NAMALWA (cell line): ENCODE measurements at regions not wholly inside any gene's neighbourhood (a gene's known extent, or its start where the extent isn't known, plus 50 kb on each side); places are given as distances from the start of the nearest gene placed in this dataset.
"Not testable (repeated sequence)": the region's sequence is repeated elsewhere in the genome, so short reads cannot be mapped to it uniquely, and the experiment has no call there.

Experiments
- DNase-seq: peaks from one replicate; pipeline ENCODE4 v3.0.0-alpha.2; 2015; ENCODE audit warnings: low spot score

DNA sequence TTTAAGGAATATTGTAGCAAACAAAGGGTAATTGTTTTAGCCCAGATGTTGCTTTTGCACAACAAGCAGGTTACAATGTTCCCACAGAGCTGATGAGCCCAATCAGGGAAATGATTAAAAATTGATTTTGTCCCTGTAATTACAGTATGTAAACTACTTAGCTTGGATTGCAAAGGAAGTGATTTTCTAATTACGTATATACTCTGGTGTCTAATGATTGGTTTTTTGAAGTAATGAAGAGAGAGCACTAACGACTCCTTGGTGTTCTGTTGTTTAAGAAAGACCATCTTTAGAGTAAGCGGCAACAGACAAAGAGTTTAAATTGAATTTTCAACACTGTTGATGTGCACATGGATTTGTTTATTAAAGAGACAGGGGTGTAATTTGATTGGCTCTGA lies 95.3 kb upstream of the ZNF536 start:
- no peak for DNase-seq

DNA sequence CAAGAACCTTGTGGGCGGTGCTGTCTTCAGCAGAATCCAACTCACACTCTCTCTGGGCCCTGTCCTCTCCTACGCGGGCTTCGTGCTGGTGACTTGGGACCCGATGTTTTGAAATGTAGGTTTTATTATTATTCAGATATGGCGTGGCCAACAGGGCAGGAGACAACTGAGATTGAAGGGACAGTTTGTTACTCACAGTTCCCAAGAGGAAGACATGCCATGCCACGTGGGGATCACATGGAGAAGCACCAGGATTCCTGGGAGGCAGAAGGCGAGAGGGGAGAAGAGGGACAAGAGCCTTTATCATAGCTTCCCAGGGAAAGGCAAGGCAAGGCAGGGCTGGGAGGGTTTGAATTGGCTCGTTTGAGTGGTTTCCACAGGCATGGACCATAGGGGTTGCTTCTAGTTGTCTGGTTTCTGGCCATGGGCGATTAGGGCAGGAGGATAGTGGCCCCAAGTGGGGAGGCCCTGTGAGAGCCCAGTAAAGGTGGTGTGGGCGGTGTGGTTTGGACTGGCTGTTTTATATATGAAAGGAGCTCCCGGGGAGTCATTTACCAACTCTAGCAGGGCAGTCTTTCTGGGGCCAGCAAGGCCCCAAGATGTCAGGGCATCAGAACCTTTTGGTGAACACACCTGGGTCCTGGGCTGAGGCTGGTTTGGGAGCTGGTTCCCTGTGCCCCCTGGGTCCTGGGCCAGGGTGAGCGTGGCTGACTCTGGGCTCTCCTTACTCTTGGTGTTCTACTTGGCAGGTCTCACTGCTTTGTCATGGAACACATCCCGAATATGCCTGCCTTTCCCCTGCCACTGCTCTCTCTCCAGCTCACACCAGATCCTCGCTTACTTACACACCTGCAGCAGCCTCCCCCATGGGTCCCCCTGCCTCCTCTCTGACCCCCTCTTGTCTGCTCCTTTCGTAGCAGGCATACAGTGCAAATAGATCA lies 94.0 kb upstream of the ZNF536 start:
- no peak for DNase-seq

DNA sequence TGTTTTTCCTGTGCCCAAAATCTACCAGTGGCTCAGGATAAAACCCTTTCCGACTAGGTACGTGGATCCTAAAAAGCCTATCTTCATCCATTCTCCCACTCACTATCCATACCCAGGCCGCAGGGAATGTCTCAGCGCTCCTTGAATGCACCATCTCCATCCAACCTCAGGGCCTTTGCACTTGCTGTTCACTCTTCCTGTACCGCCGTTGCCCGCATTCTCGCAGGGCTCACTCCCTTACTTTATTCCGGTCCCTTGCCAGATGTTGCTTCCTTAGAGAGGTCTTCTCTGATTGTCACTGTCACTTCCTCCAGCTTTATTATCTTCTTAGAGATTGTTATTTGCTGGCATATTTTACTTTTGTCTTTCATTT lies 93.3 kb upstream of the ZNF536 start:
- DNase-seq, result no peak

DNA sequence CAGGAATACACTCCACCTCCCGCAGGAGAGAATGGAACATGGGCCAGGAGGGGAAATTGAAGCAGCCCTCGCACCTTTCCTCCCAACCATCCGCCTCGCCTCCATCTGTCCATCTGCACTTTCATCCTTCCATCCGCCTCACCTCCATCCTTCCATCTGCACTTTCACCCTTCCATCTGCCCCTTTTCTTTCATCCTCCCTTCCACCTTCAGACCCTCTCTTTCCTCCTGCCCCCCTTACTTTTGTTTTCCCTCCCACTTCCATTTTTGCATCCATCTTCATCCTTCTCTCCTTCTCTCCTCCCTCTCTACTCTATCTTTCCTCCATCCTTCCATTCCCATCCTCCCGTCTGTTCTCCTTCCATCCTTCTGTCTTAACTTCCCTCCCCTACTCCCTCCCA lies 92.2 kb upstream of the ZNF536 start:
- no peak for DNase-seq

DNA sequence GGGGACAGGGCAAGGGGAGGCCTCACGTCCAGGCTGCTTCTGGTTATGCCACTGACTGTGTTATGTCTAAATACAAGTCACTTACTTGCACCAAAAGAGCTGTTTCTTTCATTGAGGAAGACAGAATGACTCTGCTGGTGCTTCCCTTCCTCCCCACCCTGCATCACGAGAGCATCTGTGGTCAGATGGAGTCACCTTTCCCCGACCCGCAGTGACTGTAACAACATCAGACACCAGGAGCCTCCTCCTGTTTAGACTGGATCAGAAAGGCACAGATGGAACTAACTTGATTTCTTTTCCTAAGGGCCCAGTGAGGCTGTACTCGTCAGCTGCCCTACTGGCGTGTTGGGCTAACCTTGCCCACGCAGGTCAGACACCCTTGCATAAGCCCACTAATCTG lies 90.3 kb upstream of the ZNF536 start:
- no peak for DNase-seq

DNA sequence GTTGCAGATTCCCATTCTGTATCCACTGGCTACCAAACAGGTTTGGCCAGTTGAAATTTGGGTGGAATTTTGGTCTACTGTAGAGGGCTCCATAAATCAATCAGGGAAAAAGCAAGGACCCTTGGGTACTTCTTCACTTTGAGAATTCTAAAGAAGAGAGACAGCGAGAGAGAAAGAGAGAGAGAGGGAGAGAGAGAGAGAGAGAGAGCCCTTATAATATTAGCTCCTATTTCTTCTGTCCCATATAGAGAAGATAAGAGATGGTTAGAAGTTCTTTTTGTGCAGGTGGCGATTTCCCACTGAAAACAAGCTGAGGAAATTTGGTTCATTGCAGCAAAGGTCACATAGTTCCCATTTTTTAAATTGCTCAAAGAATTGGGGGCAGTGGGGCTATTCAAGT lies 88.6 kb upstream of the ZNF536 start:
- no peak for DNase-seq

DNA sequence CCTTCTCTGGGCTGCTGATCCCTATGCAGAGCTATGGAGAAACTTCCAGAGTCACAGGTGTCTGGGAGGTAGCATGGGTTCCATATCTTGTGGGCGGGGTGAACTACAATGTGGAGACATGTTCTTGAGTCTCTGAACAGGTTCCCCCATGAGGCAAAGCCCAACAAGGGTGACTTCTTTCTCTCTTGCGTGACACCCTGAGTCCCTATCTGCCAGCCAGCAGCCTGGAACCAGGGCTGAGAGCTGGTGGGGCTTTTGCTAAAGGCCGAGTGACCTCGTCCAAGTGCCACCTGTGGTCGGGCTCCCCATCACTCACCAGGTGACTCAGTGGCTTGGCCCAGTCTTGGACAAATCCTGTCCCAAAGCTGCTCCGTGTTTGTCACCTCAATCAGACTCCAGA lies 88.0 kb upstream of the ZNF536 start:
- no peak for DNase-seq

DNA sequence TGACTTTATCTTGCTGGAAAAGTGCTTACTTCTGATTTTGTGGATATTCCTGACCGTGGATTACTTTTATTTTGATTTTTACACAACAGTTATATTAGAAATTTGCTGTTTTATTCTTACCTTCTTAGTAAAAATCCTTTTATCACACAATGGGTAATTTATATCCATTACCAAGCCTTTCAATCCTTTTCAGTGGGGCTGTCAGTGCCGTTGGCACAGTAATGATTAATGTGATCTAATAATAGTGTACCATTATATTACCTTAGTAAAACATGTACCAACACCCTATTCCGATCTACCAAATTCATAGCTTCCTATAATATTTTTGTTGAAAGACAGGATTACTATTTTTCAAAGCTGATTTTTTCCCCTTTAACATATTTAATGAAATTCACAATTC lies 87.3 kb upstream of the ZNF536 start:
- DNase-seq, result no peak

DNA sequence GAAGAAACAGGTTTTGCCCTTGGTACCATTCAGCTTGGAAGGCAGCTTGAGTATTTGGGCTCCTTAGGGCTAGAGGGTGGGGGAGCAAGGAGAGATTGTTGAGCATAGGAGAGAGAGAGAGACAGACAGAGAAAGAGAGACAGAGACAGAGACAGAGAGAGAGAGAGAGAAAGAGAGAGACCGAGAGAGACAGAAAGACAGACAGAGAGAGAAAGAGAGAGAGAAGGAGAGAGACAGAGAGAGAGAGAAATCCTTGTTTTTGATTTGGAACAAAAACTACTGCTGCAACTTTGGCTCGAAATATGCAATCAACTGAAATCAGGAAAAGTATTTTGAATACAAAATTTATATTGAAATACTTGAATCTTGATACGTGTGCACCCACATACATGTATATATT lies 85.8 kb upstream of the ZNF536 start:
- no peak for DNase-seq

DNA sequence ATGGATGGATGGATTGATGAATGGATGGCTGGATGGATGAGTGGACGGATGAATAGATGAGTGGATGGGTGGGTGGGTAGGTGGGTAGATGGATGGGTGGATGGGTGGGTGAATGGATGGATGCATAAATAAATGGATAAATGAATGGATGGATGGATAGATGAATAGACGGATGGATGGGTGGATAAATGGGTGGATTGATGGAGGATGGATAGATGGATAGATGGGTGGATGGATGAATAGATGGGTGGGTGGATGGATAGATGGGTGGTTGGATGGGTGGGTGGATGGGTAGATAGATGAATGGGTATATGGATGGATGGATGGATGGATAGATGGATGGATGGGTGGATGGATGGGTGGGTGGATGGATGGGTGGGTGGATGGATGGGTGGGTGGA lies 84.9 kb upstream of the ZNF536 start:
- DNase-seq, result no peak

DNA sequence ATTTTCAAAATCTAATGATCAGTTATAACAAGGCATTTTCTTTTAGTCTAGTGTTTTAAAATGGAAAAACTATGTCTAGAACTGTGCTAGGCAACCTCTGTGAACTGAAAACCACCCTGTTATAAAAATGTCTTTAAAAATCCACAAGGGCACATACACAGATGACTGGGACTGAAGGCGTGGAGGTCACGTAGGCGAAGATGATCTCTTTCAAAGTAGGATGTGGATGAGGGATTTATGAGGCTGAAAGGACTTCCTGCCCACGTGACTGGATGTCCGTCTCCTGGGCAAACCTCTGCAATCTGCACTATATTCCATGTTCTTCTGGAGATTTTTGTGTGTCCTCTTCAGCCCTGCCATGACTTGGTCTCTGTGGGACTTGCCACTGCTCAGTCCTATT lies 84.2 kb upstream of the ZNF536 start:
- no peak for DNase-seq

DNA sequence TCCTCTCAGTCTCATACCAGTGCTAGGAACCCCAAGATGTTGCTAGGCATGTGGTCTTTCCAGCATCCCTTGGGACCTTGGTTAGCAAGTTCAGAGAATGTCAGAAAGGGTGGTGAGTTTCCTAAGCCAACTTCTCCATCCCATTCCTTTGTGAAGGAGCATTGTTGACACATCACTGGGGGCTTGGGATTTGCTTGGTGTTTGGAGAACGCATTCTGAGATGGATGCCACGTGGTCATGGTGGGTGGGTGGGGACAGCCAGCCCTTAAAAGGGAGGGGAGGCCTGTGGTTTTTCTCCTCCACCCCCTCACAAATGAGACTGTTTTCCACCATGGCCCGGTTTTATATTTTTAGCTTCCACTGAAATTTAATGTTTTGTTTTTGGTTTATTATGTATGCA lies 83.3 kb upstream of the ZNF536 start:
- no peak for DNase-seq

DNA sequence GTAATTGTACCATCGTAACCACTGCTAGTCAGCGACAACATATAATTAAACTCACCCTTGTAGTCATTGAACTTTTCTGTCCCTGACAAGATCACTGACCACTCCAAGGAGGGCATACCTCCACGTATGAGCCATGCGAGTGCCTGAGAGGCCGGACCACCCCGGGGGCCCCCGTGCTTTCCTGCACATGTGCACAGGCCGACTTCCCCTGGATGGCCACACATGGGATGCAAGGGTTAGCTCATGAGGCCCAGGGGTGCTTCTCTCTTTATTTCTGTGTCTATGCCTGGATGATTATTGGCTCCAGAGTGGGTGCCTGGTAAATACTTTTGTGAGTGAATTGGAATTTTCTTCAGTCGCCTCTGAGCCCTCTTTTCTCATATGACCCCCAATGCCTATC lies 82.8 kb upstream of the ZNF536 start:
- DNase-seq, result no peak

DNA sequence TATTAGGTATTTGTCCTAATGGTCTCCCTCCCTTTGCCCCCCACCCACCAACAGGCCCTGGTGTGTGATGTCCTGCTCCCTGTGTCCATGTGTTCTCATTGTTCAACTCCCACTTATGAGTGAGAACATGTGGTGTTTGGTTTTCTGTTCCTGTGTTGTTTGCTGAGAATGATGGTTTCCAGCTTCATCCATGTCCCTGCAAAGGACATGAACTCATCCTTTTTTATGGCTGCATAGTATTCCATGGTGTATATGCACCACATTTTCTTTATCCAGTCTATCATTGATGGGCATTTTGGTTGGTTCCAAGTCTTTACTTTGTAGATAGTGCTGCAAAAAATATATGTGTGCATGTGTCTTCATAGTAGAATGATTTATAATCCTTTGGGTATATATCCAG lies 81.4 kb upstream of the ZNF536 start:
- not testable (repeated sequence) for DNase-seq

DNA sequence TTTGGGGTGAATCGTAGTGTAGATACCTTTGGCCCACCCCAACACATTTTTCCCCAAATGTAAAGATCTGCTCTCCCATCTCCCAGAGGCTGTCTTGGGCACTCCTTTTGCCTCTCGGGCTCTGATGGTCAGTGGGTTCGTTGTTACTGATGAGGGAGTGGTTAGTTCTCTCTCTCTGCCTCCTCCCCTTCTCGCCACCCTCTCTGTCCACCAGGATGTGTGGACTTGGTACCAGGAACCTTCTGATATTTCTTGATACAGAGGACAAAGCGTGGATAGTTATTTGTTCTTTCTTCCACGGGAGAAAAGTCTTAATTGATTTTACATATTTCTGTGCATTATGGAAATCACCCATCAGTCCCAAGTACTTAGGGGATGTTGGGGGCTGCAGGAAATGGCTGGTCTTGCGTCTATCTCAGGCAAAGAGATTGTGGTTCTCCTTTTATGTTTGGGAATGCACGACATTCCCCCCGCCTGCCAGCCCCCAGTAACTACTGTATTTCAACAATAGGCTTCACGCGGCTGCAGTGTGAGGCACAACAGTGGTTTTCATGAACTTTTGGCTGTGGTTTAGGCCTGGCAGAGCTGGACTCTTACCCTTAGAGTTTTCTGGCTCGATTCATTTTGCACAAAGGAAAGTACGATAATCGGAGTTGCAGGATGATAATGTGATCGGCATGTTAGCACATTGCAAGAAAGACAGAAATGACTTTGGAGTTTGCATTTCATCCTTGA lies 79.0 kb upstream of the ZNF536 start:
- no peak for DNase-seq

DNA sequence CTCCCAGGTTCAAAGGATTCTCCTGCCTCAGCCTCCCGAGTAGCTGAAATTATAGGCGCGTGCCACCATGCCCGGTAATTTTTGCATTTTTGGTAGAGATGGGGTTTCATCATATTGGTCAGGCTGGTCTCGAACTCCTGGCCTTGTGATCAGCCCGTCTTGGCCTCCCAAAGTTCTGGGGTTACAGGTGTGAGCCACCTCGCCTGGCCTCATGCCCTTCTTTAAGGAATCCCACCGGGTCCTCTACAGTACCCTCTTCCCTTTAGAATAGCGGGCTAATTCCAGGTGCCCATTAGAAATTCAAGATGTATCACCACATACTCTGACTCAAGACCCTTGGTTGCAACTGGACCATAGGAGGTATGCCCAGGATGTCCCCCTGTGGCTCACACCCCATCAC lies 74.2 kb upstream of the ZNF536 start:
- no peak for DNase-seq

DNA sequence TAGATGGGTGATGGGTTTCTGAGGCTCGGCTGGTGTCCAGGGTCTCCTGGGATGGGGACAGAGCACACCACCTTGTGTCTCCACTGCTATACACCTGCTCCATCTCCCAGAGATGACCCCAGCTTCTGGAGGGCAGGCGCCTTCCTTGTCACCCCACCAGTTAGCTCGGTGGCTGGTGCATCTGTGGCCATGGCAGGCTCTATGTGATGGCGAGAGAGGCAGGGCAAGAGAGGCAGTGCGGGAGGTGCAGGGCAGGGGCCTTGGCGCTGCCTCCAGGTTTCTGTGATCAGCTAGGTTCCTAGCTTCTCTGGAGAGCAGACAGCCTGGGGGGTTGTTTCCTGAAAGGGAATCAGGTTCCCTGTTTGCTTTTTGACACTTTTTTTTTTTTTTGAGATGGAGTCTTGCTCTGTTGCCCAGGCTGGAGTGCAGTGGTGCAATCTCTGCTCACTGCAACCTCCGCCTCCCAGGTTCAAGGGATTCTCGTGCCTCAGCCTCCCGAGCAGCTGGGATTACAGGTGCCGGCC lies 69.0 kb upstream of the ZNF536 start:
- DNase-seq, result no peak

DNA sequence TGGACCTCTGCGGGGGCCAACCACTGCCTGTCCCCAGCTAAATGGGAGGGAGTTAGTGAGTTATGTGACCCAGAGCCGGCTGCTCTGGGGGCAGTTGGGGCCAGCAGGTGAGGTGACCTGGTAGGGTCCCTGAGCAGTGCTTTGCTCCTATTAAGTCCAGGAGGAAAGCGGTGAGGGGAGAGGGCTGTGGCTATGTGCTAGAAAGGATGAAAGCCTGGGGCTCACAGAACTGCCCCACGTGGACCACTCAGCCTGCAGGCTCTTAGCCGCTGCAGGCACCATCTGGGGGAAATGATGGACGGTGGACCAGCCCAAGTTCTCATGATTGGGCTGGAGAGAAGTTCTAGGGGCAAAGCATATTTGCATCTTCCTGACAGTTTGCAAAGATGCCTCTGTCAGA lies 67.6 kb upstream of the ZNF536 start:
- no peak for DNase-seq

DNA sequence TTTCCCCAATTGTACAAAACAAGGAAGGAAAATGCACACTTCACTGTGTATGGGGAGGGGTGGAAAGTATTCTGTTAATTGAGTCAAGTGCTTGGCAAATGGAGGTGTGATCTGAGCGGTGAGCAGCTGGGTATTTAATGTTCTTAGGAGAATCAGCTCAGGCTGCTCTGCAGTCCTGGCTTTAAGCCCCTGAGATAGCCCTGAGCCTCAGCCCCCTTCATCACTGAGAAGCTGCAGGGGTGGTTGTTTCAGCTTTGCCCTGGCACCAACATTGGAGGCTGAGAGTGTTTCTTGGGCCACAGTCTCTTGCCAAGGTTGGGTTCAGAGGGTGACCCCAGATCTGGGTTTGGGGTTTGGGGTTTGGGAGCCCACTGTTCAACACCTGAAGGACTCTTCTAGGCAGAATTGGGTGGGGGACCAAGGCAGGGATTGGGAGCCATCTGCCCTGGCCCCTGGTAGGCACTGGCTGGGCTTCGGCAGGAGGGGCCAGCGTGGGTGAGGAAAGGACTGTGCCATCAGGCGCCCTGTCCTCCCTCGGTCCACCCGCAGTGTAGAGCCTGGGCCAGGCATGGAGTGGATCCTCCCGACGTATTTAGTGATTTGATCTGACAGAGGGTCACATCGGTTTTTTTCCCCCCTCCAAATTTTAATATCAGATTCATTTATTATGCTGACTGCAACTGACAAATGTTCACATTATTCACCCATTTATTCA lies 66.7 kb upstream of the ZNF536 start:
- no peak for DNase-seq

DNA sequence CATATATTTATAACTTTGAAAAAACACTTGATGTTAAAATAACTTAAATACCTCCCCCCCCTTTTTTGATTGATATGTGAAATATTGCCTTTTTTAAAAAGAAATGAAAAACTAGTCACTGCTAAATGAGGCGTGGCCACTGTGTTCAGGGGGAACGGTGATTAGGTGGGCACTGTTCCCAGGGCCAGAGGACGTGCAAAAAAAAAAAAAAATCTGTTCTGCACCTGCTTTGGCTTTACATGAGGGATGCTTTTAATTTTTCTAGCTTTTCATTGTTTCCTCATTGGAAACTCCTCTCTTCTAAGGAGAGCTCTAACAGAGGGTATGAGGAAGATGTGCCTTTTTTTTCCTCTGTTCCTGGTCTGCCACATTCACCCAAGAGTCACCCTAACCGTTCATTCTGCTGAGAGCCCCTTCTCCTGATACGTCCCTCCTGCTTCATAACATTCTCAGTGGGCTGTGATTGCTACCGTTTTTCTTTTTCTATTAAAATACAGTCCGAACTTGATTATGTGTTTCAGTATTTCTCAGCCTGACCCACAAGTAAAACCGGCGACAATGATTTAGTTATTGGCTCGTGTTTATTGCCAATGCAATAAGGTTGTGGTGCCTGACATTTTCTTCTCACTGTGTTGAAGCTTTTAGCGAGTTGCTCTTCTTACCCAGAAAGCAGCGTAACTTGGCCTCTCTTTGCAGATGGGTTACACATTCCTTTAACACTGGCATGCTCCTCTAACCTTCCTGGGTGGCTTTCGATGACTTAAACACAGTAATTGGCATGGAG lies 64.8 kb upstream of the ZNF536 start:
- no peak for DNase-seq

DNA sequence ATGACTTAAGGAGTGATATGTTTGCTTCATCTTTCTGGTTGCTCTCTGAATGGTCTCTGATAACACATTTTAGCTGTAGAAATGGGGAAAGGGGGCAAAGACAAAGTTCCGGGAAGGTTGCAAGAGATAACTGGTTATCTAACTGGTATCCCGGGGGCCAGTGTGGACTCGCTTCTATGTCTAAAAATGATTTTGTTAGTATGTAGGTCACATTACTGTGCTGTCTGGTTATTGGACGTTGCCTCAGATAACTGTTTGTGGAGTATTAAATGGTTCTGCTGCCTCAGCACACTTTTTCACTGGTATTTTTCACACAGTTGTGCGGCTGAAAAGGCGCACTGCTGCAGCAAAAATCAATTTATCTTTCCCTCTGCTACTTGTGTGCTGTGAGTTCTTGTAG lies 63.0 kb upstream of the ZNF536 start:
- no peak for DNase-seq
